Activated CD4-positive, alpha-beta T cell treated with anti-CD3 and anti-CD28 coated beads, Interleukin-2, amount 50 U/mL, for 48 hours (primary cell): ENCODE measurements at regions not wholly inside any gene's neighbourhood (a gene's known extent, or its start where the extent isn't known, plus 50 kb on each side); places are given as distances from the start of the nearest gene placed in this dataset.

Experiments
- DNase-seq, 2 experiments: peaks; one replicate each; pipeline ENCODE4 v3.0.0-alpha.2; 2020

DNA sequence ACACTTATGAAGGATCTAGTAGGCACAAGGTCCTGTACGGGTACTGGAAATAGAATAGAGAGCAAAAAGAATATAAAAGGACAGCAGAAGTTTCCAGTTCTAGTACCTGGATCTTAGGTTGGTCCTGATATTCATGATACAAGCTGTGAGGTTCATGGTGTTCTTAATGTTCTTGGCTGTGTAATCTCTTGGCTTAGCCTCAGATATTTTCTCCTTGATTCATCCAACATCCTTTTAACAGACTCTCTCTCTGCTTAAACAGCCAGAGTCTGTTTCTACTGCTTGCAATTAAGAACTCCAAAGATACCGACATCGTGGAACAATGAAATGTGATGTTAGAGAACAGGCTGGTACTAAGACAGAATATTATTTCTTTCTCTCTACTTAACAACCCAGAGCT is 49.9 kb downstream of the CNTN3 start:
- no peak for DNase-seq

DNA sequence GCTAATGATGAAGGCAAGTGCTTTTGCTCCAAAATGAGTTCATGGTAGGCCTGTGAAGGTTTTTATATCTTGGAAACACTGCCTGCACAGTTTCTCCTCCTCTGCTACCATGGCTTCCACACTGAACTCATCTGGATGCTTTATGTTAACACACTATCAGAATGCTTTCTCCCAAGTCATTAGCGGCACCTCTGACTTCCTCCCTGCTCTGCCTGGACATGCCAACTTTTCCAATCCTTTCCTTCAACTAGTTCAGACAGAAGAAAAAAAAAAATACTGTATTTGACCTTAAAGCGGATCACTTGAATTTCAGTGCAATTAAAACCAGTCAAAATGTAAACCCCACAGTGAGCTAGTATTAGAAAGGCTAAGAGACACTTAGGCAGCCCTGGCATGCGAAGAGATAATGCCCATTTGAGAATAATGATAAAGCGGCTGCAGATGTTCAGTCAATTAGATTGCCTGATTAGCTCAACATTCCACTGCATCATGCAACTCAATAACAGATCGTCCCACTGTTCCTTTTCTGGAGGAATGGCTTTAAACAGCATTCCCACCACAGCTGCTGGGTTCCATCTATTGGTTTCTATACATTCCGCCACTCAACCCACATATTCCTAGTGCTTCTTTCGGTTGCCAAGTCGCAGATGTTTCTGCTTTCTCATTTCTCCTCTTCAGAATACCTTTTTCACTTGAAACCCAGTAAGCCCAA is 51.7 kb downstream of the CNTN3 start:
- DNase-seq: no peak

DNA sequence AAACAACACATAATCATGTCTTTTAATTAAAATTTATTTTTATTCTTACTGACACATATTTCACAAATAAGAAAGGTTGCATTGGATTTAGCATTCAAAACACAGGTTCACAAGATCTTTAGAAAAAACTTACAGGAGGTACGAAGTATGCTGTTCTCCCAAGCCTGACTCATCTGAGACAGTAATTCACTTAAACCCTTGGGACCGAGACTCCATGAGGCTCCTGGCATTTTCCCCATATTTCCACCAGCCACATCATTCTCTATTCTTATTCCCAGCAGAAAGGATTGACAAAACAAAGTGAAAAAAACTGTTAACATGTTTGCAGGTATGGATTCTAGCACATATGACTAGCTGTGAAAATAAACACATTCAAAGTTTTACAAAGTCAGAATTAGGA is 52.6 kb downstream of the CNTN3 start:
- DNase-seq: no peak

DNA sequence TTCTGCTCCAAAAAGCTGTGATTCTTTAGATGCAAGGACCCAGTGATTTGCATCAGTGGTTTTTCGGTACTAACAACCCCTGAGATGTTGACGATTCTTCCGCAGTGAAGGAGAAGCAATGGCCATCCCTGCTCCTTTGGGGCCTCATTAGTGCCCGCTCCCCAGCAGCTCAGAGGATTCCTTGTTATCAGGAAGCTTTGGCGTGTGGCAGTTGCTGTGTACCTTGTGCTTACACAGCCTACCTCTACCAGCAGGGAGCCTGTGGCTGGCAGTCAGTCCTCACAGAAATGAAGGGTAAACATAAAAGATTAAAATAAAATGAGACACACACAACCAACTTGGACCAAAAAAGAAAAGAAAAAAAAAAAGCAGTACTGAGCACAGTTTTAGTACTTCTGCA is 55.2 kb downstream of the CNTN3 start:
- no peak for DNase-seq

DNA sequence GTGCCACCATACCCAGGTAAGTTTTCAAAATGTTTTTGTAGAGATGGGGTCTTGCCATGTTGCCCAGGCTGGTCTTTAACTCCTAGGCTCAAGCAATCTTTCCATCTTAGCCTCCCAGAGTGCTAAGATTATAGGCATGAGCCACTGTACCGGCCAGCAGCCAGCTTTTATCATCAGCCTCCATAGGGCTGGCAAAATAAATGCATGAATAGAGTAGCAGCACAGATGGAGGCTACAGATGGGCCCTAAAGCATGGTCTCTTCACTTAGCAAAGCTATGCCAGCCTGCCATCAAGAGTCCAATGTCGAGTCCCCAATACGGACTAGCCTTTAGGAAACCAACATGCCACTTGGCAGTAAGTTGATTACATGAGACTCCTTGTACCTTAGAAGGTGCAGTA is 63.8 kb downstream of the CNTN3 start:
- no peak for DNase-seq

DNA sequence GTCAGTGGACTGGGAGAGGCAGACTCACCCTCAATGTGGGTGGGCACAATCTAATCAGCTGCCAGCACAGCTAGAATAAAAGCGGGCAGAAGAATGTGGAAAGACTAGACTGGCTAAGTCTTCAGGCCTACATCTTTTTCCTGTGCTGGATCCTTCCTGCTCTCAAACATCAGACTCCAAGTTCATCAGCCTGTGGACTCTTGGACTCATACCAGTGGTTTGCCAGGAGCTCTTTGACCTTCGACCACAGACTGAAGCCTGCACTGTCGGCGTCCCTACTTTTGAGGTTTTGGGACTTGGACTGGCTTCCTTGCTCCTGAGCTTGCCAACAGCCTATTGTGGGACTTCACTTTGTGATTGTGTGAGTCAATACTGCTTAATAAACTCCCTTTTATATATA is 68.0 kb downstream of the CNTN3 start:
- no peak for DNase-seq

DNA sequence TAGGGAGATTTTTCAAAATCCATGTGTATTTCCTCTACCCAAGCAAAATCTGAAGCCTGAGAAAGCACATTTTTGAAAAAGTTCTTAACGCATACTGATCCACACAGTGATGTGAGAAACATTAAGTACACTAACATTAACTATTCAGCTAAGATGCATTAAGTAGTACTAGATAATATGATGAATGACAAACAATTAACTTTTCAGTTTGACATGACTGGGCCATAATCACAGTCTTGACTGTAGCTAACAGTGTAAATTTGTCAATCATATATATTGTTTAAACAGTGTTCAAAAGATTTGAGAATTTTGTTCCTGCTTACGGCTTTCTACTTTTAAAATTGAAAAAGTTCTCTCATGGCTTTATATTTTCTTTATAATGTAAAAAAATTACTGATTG is 72.0 kb downstream of the CNTN3 start:
- DNase-seq: no peak

DNA sequence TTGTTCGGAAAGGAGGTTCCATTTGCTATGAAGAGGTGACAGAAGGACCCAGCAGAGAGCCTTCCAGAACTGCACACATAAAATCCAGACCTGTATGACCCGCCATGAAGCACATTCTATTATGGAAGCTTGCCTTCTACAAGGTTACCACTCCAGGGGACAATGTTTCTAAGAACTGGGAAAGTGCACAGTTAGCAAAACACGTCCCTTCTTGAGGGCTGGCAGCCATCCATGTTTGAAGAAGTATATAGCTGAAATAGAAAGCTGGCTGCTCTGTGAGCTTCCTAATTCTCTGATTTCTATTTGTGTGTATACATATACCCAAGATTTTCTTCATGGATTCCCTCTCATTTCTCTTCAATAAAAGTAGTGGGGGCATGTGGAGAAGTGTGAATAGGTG is 74.6 kb downstream of the CNTN3 start:
- no peak for DNase-seq

DNA sequence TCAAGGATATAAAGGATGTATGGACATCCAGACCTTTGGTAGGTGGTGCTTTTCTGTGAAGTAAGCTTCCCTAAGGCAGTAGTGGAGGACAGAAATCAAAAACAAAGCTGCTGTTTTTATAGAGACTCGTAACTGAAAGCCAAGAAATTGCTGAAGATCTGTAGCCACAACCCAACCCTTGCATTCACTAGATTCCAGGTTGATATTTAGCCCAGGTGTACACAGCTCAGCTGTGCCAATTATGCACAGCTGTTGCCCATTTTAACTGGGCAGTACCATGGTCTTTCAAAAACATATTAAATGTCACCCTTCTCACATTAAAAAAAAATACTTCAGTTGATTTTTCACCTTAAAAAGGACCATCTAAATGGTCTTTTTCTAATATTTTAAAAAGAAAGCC is 75.8 kb downstream of the CNTN3 start:
- no peak for DNase-seq

DNA sequence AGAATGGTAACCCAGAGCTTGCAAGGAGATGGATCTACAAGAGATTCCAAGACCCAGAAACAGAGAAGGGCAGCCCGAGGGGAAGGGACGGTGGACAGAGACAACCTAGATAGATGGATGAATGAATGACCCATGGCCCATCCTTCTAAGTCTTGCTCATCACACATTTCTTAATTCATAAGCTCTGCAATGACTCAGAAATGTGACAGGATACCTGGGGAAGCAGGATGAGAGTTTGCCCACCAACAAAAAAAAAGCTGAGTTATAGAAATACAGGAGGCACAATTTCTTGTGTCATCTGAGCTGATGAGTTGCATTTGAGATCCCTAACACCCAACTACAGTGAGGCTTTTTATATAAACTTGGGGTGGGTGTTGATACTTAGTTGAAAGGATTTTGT is 76.6 kb downstream of the CNTN3 start:
- no peak for DNase-seq

DNA sequence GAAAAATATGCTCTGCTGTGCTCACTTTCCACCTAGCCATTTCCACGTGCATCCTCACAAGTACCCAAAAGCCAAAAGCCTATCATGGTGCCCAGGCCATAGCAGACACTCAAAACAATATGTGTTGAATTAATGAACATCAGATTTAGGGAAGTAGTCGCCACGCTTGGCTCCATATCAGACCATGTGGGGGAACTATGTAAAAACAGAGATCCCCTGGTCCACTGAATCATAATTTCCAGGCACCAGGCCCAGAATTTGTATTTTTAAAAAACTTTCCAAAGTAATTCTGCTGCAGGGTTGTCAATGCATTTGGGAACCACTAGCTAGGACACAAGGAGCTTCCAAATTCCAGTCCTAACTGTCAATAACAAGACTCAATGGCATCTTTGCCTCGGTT is 77.3 kb downstream of the CNTN3 start:
- no peak for DNase-seq

DNA sequence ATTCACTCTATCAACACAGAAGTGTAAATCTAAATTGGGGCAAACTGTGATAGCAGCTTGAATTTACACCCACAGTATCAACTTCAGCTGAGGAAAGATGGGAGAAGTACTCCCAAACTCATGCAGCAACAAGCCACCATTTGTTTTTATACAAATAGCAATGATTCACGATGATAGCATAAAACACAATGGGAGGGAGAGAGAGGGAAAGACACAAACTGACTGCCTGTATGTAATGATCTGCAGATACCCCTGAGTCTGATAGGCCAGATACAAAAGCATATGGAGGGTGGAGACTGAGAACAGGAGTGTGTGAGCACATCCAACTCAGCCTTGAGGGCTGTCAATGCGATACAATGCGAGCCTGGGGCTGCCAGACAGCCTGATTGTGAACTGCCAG is 79.2 kb downstream of the CNTN3 start:
- no peak for DNase-seq

DNA sequence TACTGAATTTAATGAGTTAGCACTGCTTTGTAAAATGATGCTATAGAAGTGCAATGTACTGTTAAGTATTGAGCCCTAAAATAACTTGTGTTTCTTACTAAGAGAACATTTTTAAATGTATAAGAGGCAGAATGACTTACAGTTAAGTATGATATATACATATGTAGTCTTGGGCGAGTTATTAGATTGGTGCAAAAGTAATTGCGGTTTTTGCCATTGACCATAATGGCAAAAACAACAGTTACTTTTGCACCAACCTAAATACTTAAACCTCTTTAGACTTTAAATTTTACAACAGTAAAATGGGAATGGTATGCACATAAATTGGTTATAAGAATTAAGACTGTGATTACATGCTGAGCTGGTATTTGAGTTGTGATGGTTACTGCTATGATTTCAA is 79.8 kb downstream of the CNTN3 start:
- DNase-seq: no peak

DNA sequence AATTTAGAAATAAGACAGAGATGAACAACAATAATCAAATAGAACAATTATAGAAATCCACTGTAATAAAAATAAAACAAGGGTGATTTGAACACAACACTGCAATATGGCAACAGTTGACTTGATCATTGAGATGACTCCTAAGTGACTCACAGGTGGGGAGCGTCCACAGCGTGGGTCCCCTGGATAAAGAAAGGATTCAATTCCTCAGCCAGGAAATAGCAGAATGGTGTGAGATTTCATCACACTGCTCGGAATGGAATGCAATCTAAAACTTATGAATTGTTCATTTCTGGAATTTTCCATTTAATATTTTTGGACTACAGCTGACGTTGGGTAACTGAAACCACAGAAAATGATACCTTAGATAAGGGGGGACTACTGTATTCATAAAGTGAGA is 82.0 kb downstream of the CNTN3 start:
- no peak for DNase-seq

DNA sequence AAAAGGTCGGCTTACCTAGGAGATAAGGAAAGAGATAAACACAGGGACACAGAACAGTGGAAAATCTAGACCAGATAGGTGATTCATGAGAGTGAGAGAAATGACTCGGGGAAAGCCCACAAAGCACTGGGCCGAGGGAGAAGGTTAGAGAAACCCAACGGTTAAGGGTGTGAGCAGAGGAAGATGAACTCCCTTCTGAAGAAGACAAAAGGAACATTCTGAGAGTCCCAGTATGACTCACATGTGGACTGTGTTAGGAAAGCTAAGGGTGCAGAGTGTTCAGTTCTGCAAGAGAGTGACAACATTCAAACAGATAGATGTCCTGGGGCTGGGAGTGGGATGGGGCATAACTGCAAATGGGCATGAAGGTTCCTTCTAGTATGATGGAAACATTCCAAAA is 83.0 kb downstream of the CNTN3 start:
- DNase-seq: no peak

DNA sequence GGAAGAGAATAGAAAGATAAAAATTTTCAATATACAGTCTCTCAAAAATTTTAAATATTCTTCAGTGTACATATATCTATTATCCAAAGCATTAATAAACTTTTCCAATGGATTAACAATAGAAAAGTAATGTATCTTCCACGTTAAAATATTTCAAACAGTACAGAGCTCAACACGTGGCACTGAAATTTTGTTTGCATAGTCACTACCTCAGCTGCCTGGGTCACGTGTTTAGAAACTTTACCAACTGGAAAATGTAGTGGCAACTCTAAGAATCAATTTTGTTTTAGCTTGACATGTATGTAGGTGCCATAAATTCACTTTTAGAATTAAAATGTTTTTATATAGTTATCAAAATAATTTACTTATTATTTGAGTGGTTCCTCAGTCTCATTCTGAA is 85.3 kb downstream of the CNTN3 start:
- no peak for DNase-seq

DNA sequence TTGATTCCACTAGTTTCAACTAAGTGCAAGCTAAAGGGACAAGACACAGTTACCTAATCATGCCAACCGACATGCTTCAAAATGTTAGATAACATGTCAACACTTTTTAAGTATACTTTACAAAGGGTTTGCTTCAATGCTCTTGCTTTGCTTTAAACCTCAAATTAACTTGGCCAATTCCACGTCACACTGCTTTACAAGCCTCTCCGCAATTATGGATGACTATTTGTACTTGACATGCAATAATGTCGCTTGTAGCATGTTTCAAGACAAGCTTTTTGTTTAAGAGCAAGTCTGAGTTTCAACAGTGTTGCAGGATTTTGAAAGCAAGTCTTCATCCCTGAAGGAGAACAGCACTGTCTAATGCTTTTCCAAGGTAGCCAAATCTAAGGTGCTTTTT is 86.9 kb downstream of the CNTN3 start:
- no peak for DNase-seq

DNA sequence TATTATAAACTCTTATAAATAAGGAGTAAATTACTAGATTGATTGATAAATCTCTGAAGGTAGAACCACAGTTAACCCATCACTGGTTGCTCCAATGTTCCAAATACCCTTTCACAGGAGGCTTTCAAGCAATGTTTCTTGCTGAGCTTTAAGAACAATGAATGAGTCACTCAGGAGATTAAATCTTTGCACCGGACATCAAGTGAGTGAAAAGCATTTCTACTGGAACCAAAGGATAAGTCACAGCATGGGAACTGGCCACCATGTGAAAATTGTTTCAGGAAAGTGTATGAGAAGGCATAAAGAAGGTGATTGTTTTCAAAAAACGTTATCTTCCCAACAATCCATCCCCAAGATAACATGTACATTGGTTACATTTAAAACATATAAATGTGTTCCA is 90.6 kb downstream of the CNTN3 start:
- DNase-seq: no peak

DNA sequence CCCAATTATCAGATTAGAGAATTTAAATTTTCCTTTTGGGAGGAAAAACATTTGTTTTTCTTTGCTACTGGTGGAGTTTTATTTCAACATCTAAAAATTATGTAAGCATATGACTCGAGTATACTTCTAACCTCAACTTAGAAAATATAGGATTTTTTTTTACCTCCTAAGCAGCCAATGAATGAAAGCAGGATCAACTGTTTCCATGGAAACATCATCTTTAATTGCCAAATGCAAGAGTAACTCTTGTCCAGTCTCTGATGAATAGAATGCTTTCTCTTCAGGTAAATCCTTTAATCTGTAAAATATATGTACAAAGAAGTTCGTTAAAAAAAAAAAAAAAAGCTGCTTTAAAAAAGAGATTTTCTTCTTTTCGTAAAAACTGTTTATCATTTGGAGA is 93.6 kb downstream of the CNTN3 start:
- DNase-seq: no peak

DNA sequence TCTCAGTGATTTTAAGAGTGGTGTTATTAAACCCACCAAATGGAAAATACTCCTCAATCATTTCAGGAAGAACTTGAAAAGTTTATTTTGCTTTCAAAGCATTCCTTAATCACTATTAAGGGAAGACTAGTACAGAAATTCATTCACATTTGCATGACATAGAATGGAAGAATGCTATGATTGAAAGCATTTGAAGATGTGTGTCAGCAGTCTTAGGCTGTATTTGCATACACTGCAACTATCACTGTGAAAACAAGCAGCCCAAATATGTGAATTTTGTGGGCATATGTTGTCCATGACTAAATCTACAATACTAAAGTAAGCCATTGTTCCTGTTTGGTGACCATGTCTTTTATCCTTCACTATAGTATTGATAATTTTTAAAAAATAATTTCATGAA is 95.8 kb downstream of the CNTN3 start:
- no peak for DNase-seq

DNA sequence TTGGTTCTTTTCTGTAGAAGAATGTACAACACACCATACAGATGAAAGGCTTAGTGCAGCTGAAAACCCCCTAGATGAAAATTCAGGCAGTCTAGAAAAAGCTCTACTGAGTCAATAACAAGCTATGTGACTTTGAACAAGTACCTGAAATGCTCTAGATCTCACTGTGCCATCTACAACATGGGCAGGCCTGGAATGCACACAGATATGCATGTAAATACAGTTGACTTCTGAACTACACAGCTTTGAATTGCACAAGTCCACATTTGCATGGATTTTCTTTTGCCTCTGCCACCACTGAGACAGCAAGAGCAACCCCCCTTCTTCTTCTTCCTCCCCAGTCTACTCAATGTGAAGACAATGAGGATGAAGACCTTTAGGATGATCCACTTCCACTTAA is 98.4 kb downstream of the CNTN3 start:
- DNase-seq: no peak

DNA sequence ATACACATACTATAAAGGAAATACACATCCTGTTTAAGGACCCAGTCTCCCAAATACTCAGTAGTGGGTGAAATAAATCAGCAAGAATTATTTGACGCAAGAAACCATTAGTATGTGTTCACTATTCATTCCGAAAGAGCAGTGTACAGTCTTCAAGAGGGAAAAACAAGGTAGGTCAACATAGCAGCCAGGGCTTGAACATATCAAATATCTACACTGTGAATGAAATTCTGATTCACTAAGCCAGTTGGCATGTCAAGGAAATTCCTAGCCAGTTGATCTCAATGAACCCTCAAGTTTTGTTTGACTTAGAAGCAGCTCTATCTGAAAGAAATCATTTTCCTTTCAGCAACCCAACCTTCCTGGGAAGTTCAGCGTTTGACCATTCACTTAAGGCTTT is 99.0 kb downstream of the CNTN3 start:
- DNase-seq: no peak

DNA sequence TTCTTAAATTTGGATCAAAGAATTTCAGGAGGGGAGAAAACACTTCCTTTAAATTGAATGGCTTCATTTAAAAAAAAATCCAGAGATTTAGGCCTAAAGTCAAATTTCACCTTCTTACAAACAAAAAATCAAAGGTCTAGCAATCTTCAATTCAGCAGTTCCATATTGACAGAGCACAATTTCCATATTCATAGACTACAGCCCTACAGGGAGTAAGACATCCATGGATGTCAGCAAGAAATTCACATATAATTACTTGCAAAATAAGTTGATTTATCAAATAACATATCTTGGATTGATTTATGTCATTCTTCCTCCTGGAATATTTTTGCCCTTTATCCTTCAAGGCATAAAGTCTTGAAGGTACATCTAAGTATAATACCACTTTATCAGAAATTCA is 103.4 kb downstream of the CNTN3 start:
- DNase-seq: no peak

DNA sequence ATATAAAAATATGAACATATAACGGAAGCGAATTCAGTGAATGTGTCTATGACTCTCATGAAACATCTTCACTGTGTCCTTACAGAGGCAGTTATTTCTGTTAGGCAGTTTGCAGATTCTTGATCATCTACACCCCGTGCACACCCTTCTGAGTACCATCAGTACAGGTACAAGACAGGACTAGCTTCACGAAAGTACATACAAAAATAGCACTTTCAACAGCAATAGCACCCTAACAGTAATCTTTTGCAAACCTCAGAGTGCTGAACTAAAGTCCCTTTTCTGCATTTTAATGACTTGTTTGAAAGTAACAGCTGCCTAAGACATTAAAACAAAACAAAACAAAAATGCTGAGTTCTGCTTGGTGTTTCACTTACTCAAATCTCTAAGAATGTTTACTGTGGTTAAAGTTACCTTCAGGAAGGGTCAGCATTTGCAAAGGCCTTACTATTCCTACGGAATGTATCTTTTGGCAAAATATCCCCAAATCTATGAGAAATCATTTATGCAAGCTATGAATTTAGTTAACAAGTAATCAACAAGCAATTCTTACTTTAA is 104.1 kb downstream of the CNTN3 start:
- no peak for DNase-seq

DNA sequence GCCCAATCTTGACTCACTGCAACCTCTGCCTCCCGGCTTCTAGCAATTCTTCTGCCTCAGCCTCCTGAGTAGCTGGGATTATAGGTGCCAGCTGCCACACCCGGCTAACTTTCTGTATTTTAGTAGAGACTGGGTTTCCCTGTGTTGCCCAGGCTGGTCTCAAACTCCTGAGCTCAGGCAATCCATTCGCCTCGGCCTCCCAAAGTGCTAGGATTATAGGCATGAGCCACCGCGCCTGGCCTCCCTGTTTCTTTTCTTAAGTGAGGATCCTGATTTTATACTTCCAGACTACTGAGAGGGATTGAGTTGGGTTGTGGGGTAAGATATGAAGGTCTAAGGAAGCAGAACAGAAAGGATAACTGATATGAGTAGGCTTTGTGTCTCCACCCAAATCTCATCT is 106.8 kb downstream of the CNTN3 start:
- no peak for DNase-seq

DNA sequence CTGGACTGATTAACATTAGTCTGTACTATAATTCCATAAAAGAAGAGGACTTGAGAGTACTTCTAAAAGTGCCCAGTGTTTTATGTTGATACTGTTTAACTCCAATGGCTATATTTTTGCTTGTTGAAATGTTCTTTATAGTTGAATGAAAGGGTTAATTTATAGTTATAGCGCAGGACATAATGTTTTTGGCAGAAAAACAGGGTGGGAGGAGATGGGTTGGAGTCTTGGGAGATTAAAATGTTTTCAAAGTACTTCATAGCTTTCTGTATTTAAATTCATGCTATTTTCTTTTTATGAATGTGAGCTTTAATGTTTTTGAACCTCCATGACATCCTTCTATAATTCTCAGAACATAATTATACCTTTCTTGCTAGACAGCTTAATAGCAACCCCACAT is 108.2 kb downstream of the CNTN3 start:
- DNase-seq: no peak
